ENCODE measurements at regions not wholly inside any gene's neighbourhood (a gene's known extent, or its start where the extent isn't known, plus 50 kb on each side); places are given as distances from the start of the nearest gene placed in this dataset.
A peak's percentile ranks its signal among the peaks of the same experiment; 100 is the strongest.

DNA sequence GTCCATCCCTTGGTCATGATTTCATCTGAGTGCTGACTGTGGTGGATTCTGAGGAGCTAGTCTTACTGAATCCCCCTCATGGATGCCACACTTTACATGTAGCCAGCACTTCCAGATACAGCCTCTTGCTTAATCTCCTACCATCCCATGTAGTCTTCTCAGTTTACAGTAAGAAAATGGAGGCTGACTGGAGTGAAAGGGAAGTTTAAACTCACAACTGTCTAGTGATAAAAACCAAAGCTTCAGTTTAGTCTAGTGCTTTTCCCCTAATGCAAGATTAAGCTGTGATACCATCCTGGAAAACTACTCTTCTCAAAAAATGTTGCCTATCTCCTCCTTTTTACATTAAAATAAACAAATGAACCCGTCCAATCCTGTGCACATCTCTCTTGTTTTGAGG is 146.8 kb upstream of the HES1 start:
- H3K27ac ChIP-seq, result no peak overlapping the region

DNA sequence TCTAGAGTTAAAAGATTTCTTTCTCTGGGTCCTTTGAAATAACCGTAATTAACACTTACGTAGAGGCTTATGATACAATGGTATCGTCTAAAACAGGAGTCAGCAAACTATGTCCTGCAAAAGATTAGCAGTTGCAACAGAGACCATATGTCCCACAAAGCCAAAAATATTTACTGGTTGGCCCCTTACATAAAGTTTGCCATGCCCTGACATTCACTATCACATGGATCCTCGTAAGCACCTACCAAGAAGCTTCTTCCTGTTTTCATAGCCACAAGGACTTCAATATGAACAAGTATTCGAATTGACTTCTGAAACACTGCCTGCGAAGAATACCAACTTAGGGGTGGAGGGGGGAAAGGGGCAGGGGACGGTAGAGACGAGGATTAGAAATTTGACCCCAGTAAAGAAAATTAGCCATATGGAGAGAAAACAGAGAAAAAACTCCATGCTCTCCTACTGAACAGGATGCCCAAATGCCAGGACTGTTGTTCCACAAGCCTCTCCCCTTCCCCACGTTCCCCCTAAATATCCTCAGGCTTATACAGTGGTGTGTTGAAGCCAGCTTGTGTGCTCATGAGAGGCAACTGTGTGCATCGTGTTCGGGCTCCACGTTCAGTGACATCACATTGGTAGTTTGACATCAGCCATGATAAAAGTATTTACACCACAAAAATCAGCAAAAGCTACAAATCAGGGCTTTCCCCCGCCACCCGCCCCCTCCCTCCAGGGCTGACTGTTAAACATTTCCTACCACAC is 144.1 kb upstream of the HES1 start:
- Histone ChIP-seq H3K4me3 (no peak overlapping the region), H3K27ac (no peak overlapping the region)

More for the DNA sequence above, 146.8 kb upstream of the HES1 start:
- H3K4me3 ChIP-seq, result no peak overlapping the region

- no peak overlapping the region for H3K4me3 ChIP-seq
- H3K27ac ChIP-seq, result no peak overlapping the region
These were observed 143.4 kb upstream of the HES1 start for GRCh38 chr3:193992425-193993037.

DNA sequence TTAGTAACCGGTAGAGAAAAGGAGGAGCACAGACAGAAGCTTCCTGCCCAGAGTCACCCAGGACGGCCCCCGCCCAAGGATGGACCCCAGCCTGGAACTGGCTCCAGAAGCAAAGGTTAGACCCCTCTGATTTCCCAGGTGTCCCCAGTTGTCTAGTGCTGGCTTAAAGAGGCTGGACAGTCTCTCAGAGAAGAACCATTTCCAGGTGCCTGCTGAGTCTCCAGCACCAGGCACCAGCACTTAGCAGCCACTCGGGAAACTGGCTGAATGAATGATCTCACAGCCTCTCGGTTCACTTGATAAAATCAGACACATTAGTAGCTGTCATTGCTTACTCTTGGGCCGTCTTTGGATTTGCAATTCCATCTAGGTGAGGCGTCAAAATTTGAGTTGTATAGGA is 139.7 kb upstream of the HES1 start:
- Histone ChIP-seq H3K4me3 (no peak overlapping the region), H3K27ac (no peak overlapping the region)

GRCh38 chr3:193996641-193997089 is 139.3 kb upstream of the HES1 start:
- H3K27ac ChIP-seq, result peak overlapping the region in 2 of 21 experiments; percentile 0 to 63
- H3K4me3 ChIP-seq, result no peak overlapping the region

DNA sequence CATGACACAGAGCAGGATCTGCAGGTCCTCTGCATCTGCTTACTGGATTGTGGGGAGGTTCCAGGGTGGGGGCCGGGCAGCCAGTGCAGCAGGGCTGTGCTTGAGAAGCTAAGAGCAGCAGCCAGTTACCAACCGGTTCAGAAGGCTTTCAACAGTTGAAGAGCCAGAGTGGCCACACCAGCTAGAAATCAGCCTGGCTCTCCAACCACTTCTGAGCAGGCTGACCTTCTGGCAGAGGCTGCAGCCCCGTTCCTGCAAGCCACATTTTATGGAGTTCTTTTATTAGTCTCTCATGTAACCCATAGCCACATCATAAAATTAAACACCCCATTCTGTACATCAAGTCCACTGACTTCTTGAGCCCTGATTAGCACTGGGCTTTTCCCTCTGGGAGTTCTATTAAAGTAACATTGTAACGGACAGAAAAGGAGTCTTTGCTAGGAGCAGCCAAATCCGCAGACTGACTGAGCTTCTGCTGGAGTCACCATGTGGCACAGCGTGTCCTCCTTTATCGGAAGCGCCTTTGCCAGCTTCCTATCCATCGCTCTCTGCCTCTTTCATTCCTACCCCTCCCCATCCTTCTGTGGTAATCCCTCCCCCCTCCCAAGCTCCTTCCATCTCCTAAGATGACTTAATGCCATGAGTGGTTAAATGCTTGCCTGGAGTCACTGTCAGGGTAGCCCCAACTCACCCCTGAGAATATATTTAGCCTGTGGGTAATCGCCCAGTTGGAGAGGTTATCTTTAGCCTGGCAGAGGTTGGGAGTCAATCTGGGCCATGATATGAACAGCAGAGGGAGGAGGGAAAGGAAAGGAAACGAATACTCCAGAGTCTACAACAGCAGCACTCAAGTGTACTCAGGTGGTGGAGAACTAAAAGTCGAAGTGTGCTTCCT is 138.5 kb upstream of the HES1 start:
- H3K4me3 ChIP-seq, result no peak overlapping the region
- peak overlapping the region in 4 of 21 experiments; percentile 11 to 63 (median 44) for H3K27ac ChIP-seq

- H3K27ac ChIP-seq, result no peak overlapping the region
- no peak overlapping the region for H3K4me3 ChIP-seq
These were observed 137.9 kb upstream of the HES1 start for GRCh38 chr3:193998123-193998448.

GRCh38 chr3:193998628-193999195 is 137.2 kb upstream of the HES1 start:
- Histone ChIP-seq H3K4me3 (no peak overlapping the region), H3K27ac (no peak overlapping the region)

DNA sequence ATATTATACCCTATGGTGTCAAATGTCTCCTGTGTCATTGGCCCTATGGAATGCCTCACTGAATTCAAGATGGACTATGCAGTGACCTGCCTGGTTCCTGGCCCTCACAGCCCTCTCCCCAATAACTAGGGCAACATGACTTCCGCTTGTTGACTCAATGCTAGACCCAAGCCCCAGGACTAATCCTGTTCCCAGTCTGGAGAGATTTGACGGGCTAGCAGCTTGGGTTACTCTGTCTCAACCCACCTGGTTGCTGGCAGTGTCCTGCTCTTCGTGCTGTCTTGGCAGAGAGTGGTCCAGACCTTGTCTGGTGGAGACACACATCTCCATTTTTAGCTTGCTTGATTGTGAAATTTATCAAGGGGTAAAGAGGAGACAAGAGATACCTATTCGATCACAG is 135.8 kb upstream of the HES1 start:
- no peak overlapping the region for H3K4me3 ChIP-seq
- no peak overlapping the region for H3K27ac ChIP-seq

DNA sequence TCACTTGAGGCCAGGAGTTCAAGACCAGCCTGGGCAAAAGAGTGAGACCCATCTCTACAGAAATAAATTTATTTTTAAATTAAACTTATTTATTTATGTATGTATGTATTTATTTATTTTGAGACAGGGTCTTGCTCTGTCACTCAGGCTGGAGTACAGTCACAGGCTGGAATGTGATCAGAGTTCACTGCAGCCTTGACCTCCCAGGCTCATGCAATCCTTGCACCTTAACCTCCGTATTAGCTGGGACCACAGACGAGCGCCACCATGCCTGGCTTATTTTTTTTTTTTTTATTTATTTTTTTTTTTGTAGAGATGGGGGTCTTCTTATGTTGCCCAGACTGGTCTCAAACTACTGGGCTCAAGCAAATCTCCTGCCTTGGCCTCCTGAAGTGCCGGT is 135.2 kb upstream of the HES1 start:
- no peak overlapping the region for H3K4me3 ChIP-seq

DNA sequence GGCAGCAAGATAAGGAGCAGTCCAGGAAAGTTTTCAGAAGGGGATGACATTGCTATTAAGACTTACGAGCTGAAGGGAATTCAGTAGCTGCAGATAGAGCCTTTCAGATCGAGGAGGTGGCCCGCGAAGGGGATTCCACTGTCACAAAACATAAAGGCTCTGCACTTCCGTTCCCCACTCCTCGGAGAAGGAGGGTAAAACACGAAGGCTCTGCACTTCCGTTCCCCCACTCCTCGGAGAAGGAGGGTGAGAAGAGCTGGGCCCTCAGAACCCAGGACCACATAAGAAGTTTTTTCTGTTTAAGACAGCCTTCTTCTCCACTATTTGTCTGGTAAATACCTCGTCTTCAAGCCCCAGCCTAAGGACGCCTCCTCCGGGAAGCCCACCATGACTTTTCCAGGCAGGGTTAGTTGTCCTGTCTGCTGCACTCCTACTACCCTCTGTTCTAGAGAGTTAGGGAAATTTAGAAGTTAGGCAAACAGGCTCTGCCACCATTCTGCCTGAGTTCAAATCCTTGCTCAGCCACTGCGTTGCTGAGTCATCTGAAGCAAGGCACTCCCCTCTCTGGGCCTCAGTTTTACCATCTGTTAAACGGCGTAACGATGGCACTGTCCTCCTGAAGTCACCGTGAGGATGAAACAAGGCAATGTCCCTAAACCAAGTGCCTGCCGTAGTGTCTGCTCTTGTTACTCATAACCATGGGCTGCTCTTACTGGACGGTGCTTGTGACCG is 134.1 kb upstream of the HES1 start:
- H3K4me3 ChIP-seq, result no peak overlapping the region
- peak overlapping the region in 2 of 21 experiments; percentile 10 to 84 for H3K27ac ChIP-seq

More for the DNA sequence above, 135.2 kb upstream of the HES1 start:
- no peak overlapping the region for H3K27ac ChIP-seq

DNA sequence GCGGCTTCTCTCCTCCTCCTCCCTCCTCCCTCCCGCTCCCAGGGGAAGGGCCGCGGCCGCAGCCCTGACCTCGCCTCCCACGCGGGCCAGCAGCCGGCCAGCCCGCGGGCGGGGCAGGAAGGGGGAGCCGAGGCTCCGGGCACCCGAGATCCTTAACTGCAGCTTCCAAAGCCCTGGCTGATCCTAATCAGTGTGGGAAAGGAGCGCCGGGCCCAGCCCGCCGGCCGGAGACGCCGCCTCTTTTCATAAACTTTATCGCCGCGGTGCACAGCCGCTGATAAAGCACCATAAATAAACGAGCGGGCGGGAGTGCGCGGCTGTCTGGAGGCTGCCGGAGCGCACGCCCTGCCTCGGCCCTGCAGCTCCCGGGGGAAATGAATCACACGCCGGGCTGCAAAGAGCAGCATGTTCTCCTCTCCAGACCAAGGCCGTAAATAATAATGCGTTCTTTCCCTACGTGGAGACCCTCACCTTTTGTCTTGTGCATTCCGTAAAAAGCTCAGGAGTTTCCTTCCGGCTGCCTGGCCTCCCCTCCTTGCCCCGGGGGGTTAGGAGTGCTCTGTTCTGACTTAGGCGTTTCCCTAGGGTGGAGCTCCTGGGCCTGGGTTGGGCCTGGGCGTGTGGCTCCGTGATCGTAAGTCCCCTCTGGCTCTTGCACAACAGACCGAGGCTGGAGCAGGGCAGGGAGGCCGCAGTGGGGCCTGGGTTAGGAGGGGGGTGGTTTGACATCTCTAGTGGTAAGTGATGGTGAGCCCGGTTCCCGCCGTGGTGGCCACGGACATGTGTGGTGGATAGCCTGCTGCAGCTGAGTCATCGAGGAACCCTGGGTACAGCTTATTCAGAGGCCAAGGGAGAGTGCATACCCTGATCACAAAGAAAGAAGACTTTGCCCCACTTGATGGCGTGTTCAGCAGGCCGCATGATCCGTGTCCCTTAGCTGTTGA is 132.6 kb upstream of the HES1 start:
- H3K4me3 ChIP-seq, result peak overlapping the region; percentile 23 to 35 (median 25)
- peak overlapping the region; percentile 17 to 94 (median 78) for H3K27ac ChIP-seq

DNA sequence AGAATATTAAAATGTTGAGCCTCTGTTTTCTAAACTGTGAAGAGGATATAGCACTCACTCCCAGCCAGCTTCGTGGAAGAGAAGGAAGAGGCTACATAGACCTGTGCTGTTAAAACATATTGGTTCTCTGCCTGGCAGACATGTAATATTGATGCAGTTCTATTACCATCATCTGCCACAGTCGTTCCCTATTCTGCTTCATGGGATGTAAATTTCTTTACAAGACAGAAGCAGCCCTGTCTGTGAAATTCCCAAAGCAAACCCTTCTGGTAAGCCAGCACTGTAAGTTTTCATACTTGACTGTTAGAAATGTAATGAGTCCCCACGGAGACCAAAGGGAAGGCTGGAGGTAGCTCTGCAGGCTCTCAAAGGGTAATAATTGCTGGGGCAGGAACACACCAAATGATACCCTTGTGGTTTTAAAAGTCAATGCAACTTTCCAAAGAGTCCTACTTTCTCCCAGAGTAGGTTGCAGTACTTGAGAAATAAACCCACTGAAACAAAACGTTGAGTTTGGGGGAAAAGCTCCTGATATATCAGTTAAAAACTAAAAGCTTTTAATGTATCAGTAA is 129.9 kb upstream of the HES1 start:
- Histone ChIP-seq H3K27ac (peak overlapping the region in 2 of 21 experiments; percentile 14 to 52), H3K4me3 (no peak overlapping the region)

DNA sequence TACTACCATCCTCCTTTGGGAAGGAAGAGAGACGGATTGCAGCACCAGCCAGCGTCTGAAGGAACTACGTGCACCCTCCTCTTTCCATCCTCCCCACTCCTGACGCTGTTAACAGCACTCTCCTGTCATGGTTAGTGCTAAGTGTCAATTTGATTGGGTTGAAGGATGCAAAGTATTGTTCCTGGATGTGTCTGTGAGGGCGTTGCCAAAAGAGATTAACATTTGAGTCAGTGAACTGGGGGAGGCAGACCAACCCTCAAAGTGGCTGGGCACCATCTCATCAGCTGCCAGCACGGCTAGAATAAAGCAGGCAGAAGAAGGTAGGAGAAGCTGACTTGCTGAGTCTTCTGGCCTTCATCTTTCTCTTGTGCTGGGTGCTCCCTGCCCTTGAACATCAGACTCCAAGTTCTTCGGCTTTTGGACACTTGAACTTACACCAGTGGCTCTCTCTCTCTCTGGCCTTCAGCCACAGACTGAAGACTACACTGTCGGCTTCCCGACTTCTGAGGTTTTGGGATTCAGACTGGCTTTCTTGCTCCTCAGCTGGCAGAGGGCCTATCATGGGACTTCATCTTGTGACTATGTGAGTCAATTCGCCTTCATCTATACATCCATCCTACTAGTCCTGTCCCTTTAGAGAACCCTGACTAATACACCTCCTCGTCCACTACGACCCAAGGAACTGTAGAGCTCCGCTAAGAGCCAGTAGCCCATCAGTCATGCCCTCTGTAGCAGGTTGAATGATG is 128.2 kb upstream of the HES1 start:
- Histone ChIP-seq H3K27ac (no peak overlapping the region), H3K4me3 (no peak overlapping the region)

GRCh38 chr3:194009019-194009418 is 126.9 kb upstream of the HES1 start:
- H3K27ac ChIP-seq, result no peak overlapping the region
- H3K4me3 ChIP-seq, result no peak overlapping the region

GRCh38 chr3:194009892-194010533 is 125.9 kb upstream of the HES1 start:
- no peak overlapping the region for H3K4me3 ChIP-seq
- no peak overlapping the region for H3K27ac ChIP-seq

DNA sequence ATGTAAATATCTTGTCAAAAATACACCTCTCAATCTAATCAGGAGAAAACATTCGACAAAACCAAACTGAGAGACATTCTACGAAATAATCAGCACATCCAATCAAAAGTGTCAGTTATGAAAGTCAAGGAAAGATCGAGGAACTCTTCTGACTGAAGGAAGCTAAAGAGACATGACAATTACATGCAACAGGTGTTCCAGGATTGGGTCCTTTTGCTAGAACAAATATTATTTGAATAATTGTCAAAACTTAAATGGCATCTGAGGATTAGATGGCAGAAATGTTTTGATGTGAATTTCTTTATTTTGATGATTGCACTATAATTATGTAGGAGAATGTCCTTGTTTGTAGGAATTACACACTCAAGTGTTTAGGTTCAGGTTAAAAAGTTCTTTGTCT is 124.1 kb upstream of the HES1 start:
- no peak overlapping the region for H3K4me3 ChIP-seq
- H3K27ac ChIP-seq, result no peak overlapping the region
